K562 (cell line): ENCODE measurements at regions not wholly inside any gene's neighbourhood (a gene's known extent, or its start where the extent isn't known, plus 50 kb on each side); places are given as distances from the start of the nearest gene placed in this dataset.

Experiments used
- ATAC-seq: fragments of 200-7000 bp; cut with Tn5 transposase; 3 replicates; pipeline ENCODE4 v1.9.1; 2020; ENCODE audit warnings: moderate library complexity
- BruUV-seq: library from RNA; stranded (reverse); fragments of 400-500 nt; replicated peaks from 2 replicates; lab custom pipeline; 2021; lab: Mats Ljungman, UMichigan
- CTCF ChIA-PET: fragments of 300-600 bp; formaldehyde crosslinking; extraction: SDS; loops from one replicate; lab custom pipeline; 2021; ENCODE audit warnings: low intra/inter-chr PET ratio; lab: Yijun Ruan, JAX
- POLR2A ChIA-PET: fragments of 300-600, 350-650 bp; sonication (Branson Sonifier 250); formaldehyde crosslinking; extraction: SDS; loops from one replicate; lab custom pipeline; 2021; ENCODE audit warnings: antibody characterized with exemption, inconsistent platforms; lab: Yijun Ruan, JAX
- DNase-seq, 4 experiments: peaks; one replicate each; pipeline versions ENCODE4 v3.0.0 to v3.0.0-alpha.2; 2011 to 2018; ENCODE audit warnings: low spot score in 3 of 4, mixed read lengths in 3 of 4; ENCODE audit errors: extremely low read depth in 1 of 4
- FAIRE-seq: peaks from 2 replicates; lab custom pipeline; 2011; peaks lifted over from hg19 to GRCh38; lab: Jason Lieb, UNC
- H2AFZ ChIP-seq: 2 replicates; pipeline ENCODE4 v1.6.0; 2011; ENCODE audit warnings: low read depth, low read length, control low read depth, inconsistent platforms
- H3K27ac ChIP-seq: fragments of 200-600 bp; 3 replicates; pipeline ENCODE4 v1.8.0; 2011; ENCODE audit warnings: low read depth, mild to moderate bottlenecking, control low read depth, inconsistent platforms, low read length, moderate library complexity, mixed read lengths; ENCODE audit errors: extremely low read depth
- H3K27me3 ChIP-seq, 2 experiments: fragments of 300-600 bp in 1 of 2; 2 replicates in 1 of 2; 3 replicates in 1 of 2; pipeline versions ENCODE4 v1.6.0 to v1.8.0; 2011; ENCODE audit warnings: inconsistent platforms in 2 of 2, low read length in 2 of 2, mild to moderate bottlenecking in 1 of 2, mixed read lengths in 1 of 2, moderate library complexity in 1 of 2; ENCODE audit not compliant: control insufficient read depth in 2 of 2, insufficient read depth in 2 of 2
- H3K36me3 ChIP-seq: fragments of 300-600 bp; 3 replicates; pipeline ENCODE4 v1.8.0; 2011; ENCODE audit warnings: mild to moderate bottlenecking, low read length, inconsistent platforms; ENCODE audit not compliant: control insufficient read depth, insufficient read depth
- H3K4me1 ChIP-seq, 2 experiments: fragments of 200-600 bp in 1 of 2; replicated peaks in 1 of 2; 2 replicates in 1 of 2; 3 replicates in 1 of 2; pipeline versions ENCODE4 v1.5.1 to v1.8.0; 2011; ENCODE audit warnings: inconsistent platforms in 2 of 2, low read length in 2 of 2, mild to moderate bottlenecking in 1 of 2, mixed read lengths in 1 of 2, moderate library complexity in 1 of 2; ENCODE audit not compliant: control insufficient read depth in 2 of 2, insufficient read depth in 2 of 2
- H3K4me2 ChIP-seq: 2 replicates; pipeline ENCODE4 v1.6.1; 2011; ENCODE audit warnings: low read length, control low read depth, inconsistent platforms, mixed read lengths; ENCODE audit not compliant: insufficient read depth
- H3K4me3 ChIP-seq: fragments of 200-600 bp; sonication (generic), shearing (Covaris generic); 2 replicates; pipeline ENCODE4 v1.5.1; 2016; ENCODE audit warnings: control low read depth, inconsistent platforms
- H3K79me2 ChIP-seq: fragments of 200-600 bp; 3 replicates; pipeline ENCODE4 v1.8.0; 2011; ENCODE audit warnings: low read length, inconsistent platforms; ENCODE audit not compliant: control insufficient read depth, insufficient read depth
- H3K9ac ChIP-seq, 2 experiments: 2 replicates each; pipeline versions ENCODE4 v1.6.0 to v1.6.1; 2011; ENCODE audit warnings: low read depth in 2 of 2, low read length in 2 of 2, control low read depth in 1 of 2, inconsistent platforms in 1 of 2, mild to moderate bottlenecking in 1 of 2, mixed read lengths in 1 of 2; ENCODE audit not compliant: insufficient read depth in 1 of 2
- H3K9me1 ChIP-seq: one replicate; pipeline ENCODE4 v1.6.0; 2011; ENCODE audit warnings: inconsistent platforms, mild to moderate bottlenecking, low read length, moderate library complexity; ENCODE audit not compliant: control insufficient read depth, insufficient read depth
- H3K9me3 ChIP-seq: replicated peaks from 2 replicates; pipeline ENCODE4 v1.5.1; 2011; ENCODE audit warnings: low read depth, low read length, inconsistent platforms; ENCODE audit not compliant: control insufficient read depth, insufficient read depth
- H4K20me1 ChIP-seq: replicated peaks from 2 replicates; pipeline ENCODE4 v1.6.1; 2011; ENCODE audit warnings: low read length, inconsistent platforms, mixed read lengths; ENCODE audit not compliant: control insufficient read depth, insufficient read depth
- ARID1B ChIP-seq: fragments of 450-650 bp; IDR thresholded peaks from 2 replicates; pipeline ENCODE4 v1.6.1; 2016; ENCODE audit warnings: antibody characterized with exemption, mild to moderate bottlenecking, inconsistent platforms
- CCNT2 ChIP-seq: IDR thresholded peaks from 2 replicates; pipeline ENCODE4 v1.6.1; 2011; ENCODE audit warnings: borderline replicate concordance, low read depth, mild to moderate bottlenecking, moderate library complexity, mixed read lengths, low read length; ENCODE audit not compliant: insufficient read length; ENCODE audit errors: extremely low read depth
- FUS ChIP-seq: fragments of 200-400 bp; formaldehyde crosslinking; optimal IDR thresholded peaks from 2 replicates; pipeline ENCODE3; 2017; ENCODE audit warnings: low read depth, low read length
- MAFG ChIP-seq: fragments of 450-650 bp; conservative IDR thresholded peaks from 2 replicates; pipeline ENCODE4 v1.6.1; 2016; ENCODE audit warnings: missing genetic modification characterization, missing compliant biosample characterization
- NR2C2 ChIP-seq, 2 experiments: fragments of 200-800 bp in 1 of 2; sonication (Bioruptor generic) in 1 of 2; sonication (generic) in 1 of 2; formaldehyde crosslinking in 1 of 2; IDR thresholded peaks; 2 replicates each; pipeline versions ENCODE4 v1.6.1 to v1.8.0; 2016 to 2022; ENCODE audit warnings: mild to moderate bottlenecking in 1 of 2, missing compliant biosample characterization in 1 of 2, missing genetic modification characterization in 1 of 2, missing genetic modification reagents in 1 of 2
- NR2F6 ChIP-seq: fragments of 450-650 bp; formaldehyde crosslinking; IDR thresholded peaks from 2 replicates; pipeline ENCODE4 v1.4.0; 2020; ENCODE audit warnings: mild to moderate bottlenecking
- TAL1 ChIP-seq: fragments of 450-650 bp; IDR thresholded peaks from 2 replicates; pipeline ENCODE4 v1.6.1; 2016; ENCODE audit warnings: mild to moderate bottlenecking
- VEZF1 ChIP-seq: fragments of 200-800 bp; sonication (Bioruptor generic); IDR thresholded peaks from 2 replicates; pipeline ENCODE4 v1.6.1; 2017; ENCODE audit warnings: missing genetic modification characterization, missing compliant biosample characterization
- WGBS: fragments of 100-300 bp; shearing (Covaris generic); methylation state at CpG from one replicate; pipeline ENCODE4 v1.1.6; 2016; ENCODE audit warnings: low coverage, mixed read lengths; ENCODE audit not compliant: insufficient coverage; ENCODE audit errors: missing lambda C conversion rate; 5-methylcytosine and 5-hydroxymethylcytosine counted together
- in situ Hi-C: fragments of 300-500 bp; cut with MboI; formaldehyde crosslinking; loops from 4 replicates; pipeline ENCODE4 v1.15.0; 2018; ENCODE audit warnings: inconsistent platforms, mixed read lengths
- intact Hi-C: fragments of 100-400 bp; cut with micrococcal nuclease; formaldehyde crosslinking; loops from 2 replicates; pipeline ENCODE4 v1.14.2; 2022

GRCh38 chr18:39491408-39491807, 1925.8 kb upstream of the CELF4 start:
- ChIA-PET CTCF (no interaction called here), POLR2A (no interaction called here)
- 0% methylated on average over 2 of the region's 2 CpGs for WGBS
- no peaks in the 10 kb centered on the region for H3K9me3 ChIP-seq
- intact Hi-C loops (no loop called here), in situ Hi-C loops (no loop called here)
- TF ChIP-seq CCNT2 (no peak), NR2C2 (CRISPR knock-in tag; IDR thresholded peaks at IDR 0.05) (no peak), NR2C2 (tag; IDR thresholded peaks at IDR 0.05) (no peak), ARID1B (no peak)
- no peaks in the 10 kb centered on the region for H3K4me1 ChIP-seq
- DNase-seq = no peak
- no peaks in the 10 kb centered on the region for H4K20me1 ChIP-seq
- no peak overlapping the region for H3K4me2 ChIP-seq
- no peak for ATAC-seq
- H3K9ac ChIP-seq = no peak overlapping the region
- H3K79me2 ChIP-seq = no peaks in the 10 kb centered on the region
- H3K4me3 ChIP-seq = no peak overlapping the region
- BruUV-seq = no TSS peak
- no peaks in the 10 kb centered on the region for H3K9me1 ChIP-seq
- no peaks in the 10 kb centered on the region for H3K36me3 ChIP-seq
- H3K27ac ChIP-seq = no peak overlapping the region
- H3K27me3 ChIP-seq = no peaks in the 10 kb centered on the region
- no peak overlapping the region for H2AFZ ChIP-seq
- FAIRE-seq = no peak

- TF ChIP-seq NR2F6 (no peak), TAL1 (no peak), FUS (no peak), MAFG (tag) (no peak), VEZF1 (CRISPR knock-in tag) (no peak)
- TF ChIP-seq, all 486 proteins: peak for 0
- ChIA-PET POLR2A (no interaction called here), CTCF (no interaction called here)
- BruUV-seq = no TSS peak
- Histone ChIP-seq H3K9ac (no peak overlapping the region), H3K27me3 (no peaks in the 10 kb centered on the region), H3K27ac (no peak overlapping the region), H3K4me3 (no peak overlapping the region), H3K36me3 (no peaks in the 10 kb centered on the region), H2AFZ (no peak overlapping the region), H3K9me1 (no peaks in the 10 kb centered on the region), H3K9me3 (no peaks in the 10 kb centered on the region), H3K79me2 (no peaks in the 10 kb centered on the region), H3K4me1 (no peaks in the 10 kb centered on the region), H4K20me1 (no peaks in the 10 kb centered on the region), H3K4me2 (no peak overlapping the region)
- WGBS = 0% methylated on average over 1 of the region's 1 CpG
- no peak for DNase-seq
- intact Hi-C loops (no loop called here), in situ Hi-C loops (no loop called here)
- ATAC-seq = no peak
- no peak for FAIRE-seq
Measured at GRCh38 chr18:39489431-39489830, 1923.8 kb upstream of the CELF4 start.
